Transverse colon (tissue), 4 donors: ENCODE measurements at regions not wholly inside any gene's neighbourhood (a gene's known extent, or its start where the extent isn't known, plus 50 kb on each side); places are given as distances from the start of the nearest gene placed in this dataset.

ENCODE experiments used
- POLR2AphosphoS5 ChIP-seq, 3 donors: sonication (generic); formaldehyde crosslinking; IDR thresholded peaks; one replicate each; pipeline ENCODE4 v1.6.1; 2016; ENCODE audit warnings: antibody characterized with exemption in 3 of 3
- TF ChIP-seq, protein P1 (sequence below), 5 experiments: fragments of 200-600 bp in 3 of 5; fragments of 450-650 bp in 2 of 5; sonication (generic) in 3 of 5; IDR thresholded peaks; 1 replicate in 2 of 5; 2 replicates in 3 of 5; pipeline ENCODE4 v1.5.1; 2016 to 2017; ENCODE audit warnings: antibody characterized with exemption in 5 of 5, inconsistent platforms in 3 of 5, mild to moderate bottlenecking in 2 of 5, moderate library complexity in 1 of 5

DNA sequence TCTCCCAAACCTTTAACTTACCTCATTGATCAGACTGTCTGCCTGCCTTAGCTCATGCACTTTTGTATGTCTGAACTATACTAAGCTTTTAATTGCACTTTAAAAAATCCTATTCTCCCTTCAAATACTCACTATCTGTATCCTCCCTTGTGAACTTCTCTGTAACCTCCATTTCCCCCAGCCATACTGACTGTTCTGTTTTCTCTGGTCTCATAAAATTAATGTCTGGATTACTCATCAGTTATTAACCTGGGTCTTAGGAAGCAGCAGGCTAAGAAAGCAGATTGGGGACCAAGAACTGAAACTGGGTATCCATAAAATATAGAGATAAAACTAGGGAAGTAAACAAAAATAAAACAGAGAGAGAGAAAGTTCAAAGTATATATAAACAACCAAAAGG, 469.3 kb upstream of the MAN1A1 start:
- TF ChIP-seq POLR2AphosphoS5 (IDR thresholded peaks at IDR 0.05), result no peak
- TF ChIP-seq, protein P1, sequence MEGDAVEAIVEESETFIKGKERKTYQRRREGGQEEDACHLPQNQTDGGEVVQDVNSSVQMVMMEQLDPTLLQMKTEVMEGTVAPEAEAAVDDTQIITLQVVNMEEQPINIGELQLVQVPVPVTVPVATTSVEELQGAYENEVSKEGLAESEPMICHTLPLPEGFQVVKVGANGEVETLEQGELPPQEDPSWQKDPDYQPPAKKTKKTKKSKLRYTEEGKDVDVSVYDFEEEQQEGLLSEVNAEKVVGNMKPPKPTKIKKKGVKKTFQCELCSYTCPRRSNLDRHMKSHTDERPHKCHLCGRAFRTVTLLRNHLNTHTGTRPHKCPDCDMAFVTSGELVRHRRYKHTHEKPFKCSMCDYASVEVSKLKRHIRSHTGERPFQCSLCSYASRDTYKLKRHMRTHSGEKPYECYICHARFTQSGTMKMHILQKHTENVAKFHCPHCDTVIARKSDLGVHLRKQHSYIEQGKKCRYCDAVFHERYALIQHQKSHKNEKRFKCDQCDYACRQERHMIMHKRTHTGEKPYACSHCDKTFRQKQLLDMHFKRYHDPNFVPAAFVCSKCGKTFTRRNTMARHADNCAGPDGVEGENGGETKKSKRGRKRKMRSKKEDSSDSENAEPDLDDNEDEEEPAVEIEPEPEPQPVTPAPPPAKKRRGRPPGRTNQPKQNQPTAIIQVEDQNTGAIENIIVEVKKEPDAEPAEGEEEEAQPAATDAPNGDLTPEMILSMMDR (IDR thresholded peaks at IDR 0.05), result no peak
